SK-N-SH (cell line): ENCODE measurements at regions not wholly inside any gene's neighbourhood (a gene's known extent, or its start where the extent isn't known, plus 50 kb on each side); places are given as distances from the start of the nearest gene placed in this dataset.

ENCODE experiments used
- CTCF ChIA-PET: fragments of 300-600, 350-600 bp; formaldehyde crosslinking; extraction: SDS; loops from one replicate; lab custom pipeline; 2021; lab: Yijun Ruan, JAX
- POLR2A ChIA-PET: fragments of 350-600 bp; sonication (Branson Sonifier 250); formaldehyde crosslinking; extraction: SDS; loops from one replicate; lab custom pipeline; 2020; ENCODE audit warnings: antibody characterized with exemption, inconsistent platforms; lab: Yijun Ruan, JAX
- DNase-seq: peaks from one replicate; pipeline ENCODE4 v3.0.0; 2012
- H2AFZ ChIP-seq: fragments of 200-600 bp; sonication (generic); 2 replicates; pipeline ENCODE4 v1.8.1; 2016; ENCODE audit warnings: antibody characterized with exemption, mild to moderate bottlenecking, low read depth
- H3F3A ChIP-seq: fragments of 200-600 bp; sonication (generic); replicated peaks from 2 replicates; pipeline ENCODE3; 2016; ENCODE audit warnings: antibody characterized with exemption, mild to moderate bottlenecking; ENCODE audit not compliant: insufficient read depth
- H3K27ac ChIP-seq, 2 experiments: fragments of 200-500 bp in 1 of 2; fragments of 200-600 bp in 1 of 2; sonication (Bioruptor generic) in 1 of 2; sonication (generic), shearing (Covaris generic) in 1 of 2; 2 replicates each; pipeline versions ENCODE4 v1.5.1 to v1.6.1; 2014 to 2016; ENCODE audit warnings: low read depth in 2 of 2, inconsistent platforms in 1 of 2, low read length in 1 of 2, mild to moderate bottlenecking in 1 of 2, mixed read lengths in 1 of 2
- H3K27me3 ChIP-seq: fragments of 200-600 bp; sonication (generic), shearing (Covaris generic); 2 replicates; pipeline ENCODE4 v1.6.1; 2016; ENCODE audit warnings: mixed run types; ENCODE audit not compliant: insufficient read depth
- H3K36me3 ChIP-seq, 2 experiments: fragments of 200-500 bp in 1 of 2; fragments of 200-600 bp in 1 of 2; sonication (Bioruptor generic) in 1 of 2; sonication (generic) in 1 of 2; replicated peaks in 1 of 2; 2 replicates each; pipeline versions ENCODE3 to v1.5.1; 2014 to 2016; ENCODE audit warnings: low read length in 1 of 2, mild to moderate bottlenecking in 1 of 2; ENCODE audit not compliant: insufficient read depth in 2 of 2, control insufficient read depth in 1 of 2
- H3K4me1 ChIP-seq, 2 experiments: fragments of 200-500 bp in 1 of 2; fragments of 200-600 bp in 1 of 2; sonication (Bioruptor generic) in 1 of 2; sonication (generic), shearing (Covaris generic) in 1 of 2; 2 replicates each; pipeline versions ENCODE4 v1.5.1 to v1.6.1; 2014 to 2016; ENCODE audit warnings: low read depth in 1 of 2, low read length in 1 of 2, mixed run types in 1 of 2; ENCODE audit not compliant: insufficient read depth in 2 of 2, control insufficient read depth in 1 of 2
- H3K4me2 ChIP-seq: fragments of 200-600 bp; sonication (generic), shearing (Covaris generic); 2 replicates; pipeline ENCODE4 v1.6.1; 2017; ENCODE audit warnings: mixed run types
- H3K4me3 ChIP-seq, 2 experiments: fragments of 200-500 bp in 1 of 2; fragments of 200-600 bp in 1 of 2; sonication (Bioruptor generic) in 1 of 2; sonication (generic), shearing (Covaris generic) in 1 of 2; 2 replicates each; pipeline versions ENCODE4 v1.5.1 to v1.8.1; 2014 to 2016; ENCODE audit warnings: low read depth in 2 of 2, inconsistent platforms in 1 of 2, low read length in 1 of 2, mild to moderate bottlenecking in 1 of 2, mixed read lengths in 1 of 2, moderate library complexity in 1 of 2
- H3K79me2 ChIP-seq: fragments of 200-600 bp; sonication (generic); 2 replicates; pipeline ENCODE4 v1.8.1; 2017; ENCODE audit warnings: mild to moderate bottlenecking; ENCODE audit not compliant: insufficient read depth
- H3K9ac ChIP-seq: fragments of 200-600 bp; sonication (generic); 2 replicates; pipeline ENCODE4 v1.6.1; 2017; ENCODE audit warnings: mixed run types
- H3K9me2 ChIP-seq: fragments of 200-600 bp; sonication (generic); 2 replicates; pipeline ENCODE4 v1.6.1; 2017; ENCODE audit warnings: mixed run types
- H3K9me3 ChIP-seq: fragments of 200-600 bp; sonication (generic); 2 replicates; pipeline ENCODE4 v1.6.1; 2017; ENCODE audit warnings: mixed run types, mild to moderate bottlenecking, moderate library complexity
- H4K20me1 ChIP-seq: fragments of 200-600 bp; sonication (generic); 2 replicates; pipeline ENCODE4 v1.6.1; 2017; ENCODE audit warnings: mild to moderate bottlenecking, mixed run types; ENCODE audit not compliant: insufficient read depth
- CHD2 ChIP-seq: fragments of 150-350 bp; IDR thresholded peaks from 2 replicates; pipeline ENCODE4 v1.6.1; 2018; ENCODE audit warnings: low read length; ENCODE audit not compliant: partially characterized antibody
- ELF1 ChIP-seq: IDR thresholded peaks from 2 replicates; pipeline ENCODE4 v1.4.0; 2012
- EZH2phosphoT487 ChIP-seq: fragments of 200-600 bp; sonication (generic); IDR thresholded peaks from 2 replicates; pipeline ENCODE4 v1.6.1; 2017; ENCODE audit warnings: low read depth, mixed run types, mild to moderate bottlenecking, antibody characterized with exemption, moderate library complexity, borderline replicate concordance
- FOXJ3 ChIP-seq: sonication (generic); formaldehyde crosslinking; IDR thresholded peaks from 2 replicates; pipeline ENCODE4 v1.5.1; 2020; ENCODE audit warnings: mild to moderate bottlenecking, missing genetic modification reagents
- GATA2 ChIP-seq: sonication (generic); formaldehyde crosslinking; IDR thresholded peaks from 2 replicates; pipeline ENCODE4 v1.5.0; 2020; ENCODE audit warnings: mild to moderate bottlenecking, missing genetic modification reagents
- MAX ChIP-seq: IDR thresholded peaks from 2 replicates; pipeline ENCODE4 v1.4.0; 2012; ENCODE audit warnings: low read depth
- MXI1 ChIP-seq: IDR thresholded peaks from 2 replicates; pipeline ENCODE4 v1.6.1; 2012; ENCODE audit warnings: mild to moderate bottlenecking, low read depth, low read length, improper control_type of control experiment
- REST ChIP-seq: IDR thresholded peaks from 2 replicates; pipeline ENCODE4 v1.6.1; 2012; ENCODE audit warnings: mild to moderate bottlenecking, low read depth, low read length, moderate library complexity
- RFX5 ChIP-seq: IDR thresholded peaks from 2 replicates; pipeline ENCODE4 v1.6.1; 2012; ENCODE audit warnings: mild to moderate bottlenecking, improper control_type of control experiment, low read length
- RXRA ChIP-seq: IDR thresholded peaks from 2 replicates; pipeline ENCODE4 v1.4.0; 2012; ENCODE audit warnings: low read depth, mild to moderate bottlenecking, borderline replicate concordance
- SIN3A ChIP-seq: IDR thresholded peaks from 2 replicates; pipeline ENCODE4 v1.6.1; 2012; ENCODE audit warnings: low read depth, mild to moderate bottlenecking, low read length, moderate library complexity, borderline replicate concordance
- TAF1 ChIP-seq: IDR thresholded peaks from 2 replicates; pipeline ENCODE4 v1.6.1; 2012; ENCODE audit warnings: low read depth, mild to moderate bottlenecking, low read length, moderate library complexity, borderline replicate concordance
- TCF12 ChIP-seq: IDR thresholded peaks from 2 replicates; pipeline ENCODE4 v1.4.0; 2012
- USF1 ChIP-seq: IDR thresholded peaks from 2 replicates; pipeline ENCODE4 v1.4.0; 2012; ENCODE audit warnings: low read depth, borderline replicate concordance
- USF2 ChIP-seq: fragments of 150-350 bp; IDR thresholded peaks from 2 replicates; pipeline ENCODE4 v1.6.1; 2017; ENCODE audit warnings: antibody characterized with exemption, low read length, low read depth, borderline replicate concordance
- YY1 ChIP-seq: IDR thresholded peaks from 2 replicates; pipeline ENCODE4 v1.4.0; 2012; ENCODE audit warnings: low read depth, mild to moderate bottlenecking
- ZBTB33 ChIP-seq: IDR thresholded peaks from 2 replicates; pipeline ENCODE4 v1.4.0; 2012; ENCODE audit warnings: low read depth, borderline replicate concordance
- WGBS: methylation state at CpG from one replicate; pipeline ENCODE4 v1.1.6; 2017; ENCODE audit warnings: low lambda C conversion rate; 5-methylcytosine and 5-hydroxymethylcytosine counted together

DNA sequence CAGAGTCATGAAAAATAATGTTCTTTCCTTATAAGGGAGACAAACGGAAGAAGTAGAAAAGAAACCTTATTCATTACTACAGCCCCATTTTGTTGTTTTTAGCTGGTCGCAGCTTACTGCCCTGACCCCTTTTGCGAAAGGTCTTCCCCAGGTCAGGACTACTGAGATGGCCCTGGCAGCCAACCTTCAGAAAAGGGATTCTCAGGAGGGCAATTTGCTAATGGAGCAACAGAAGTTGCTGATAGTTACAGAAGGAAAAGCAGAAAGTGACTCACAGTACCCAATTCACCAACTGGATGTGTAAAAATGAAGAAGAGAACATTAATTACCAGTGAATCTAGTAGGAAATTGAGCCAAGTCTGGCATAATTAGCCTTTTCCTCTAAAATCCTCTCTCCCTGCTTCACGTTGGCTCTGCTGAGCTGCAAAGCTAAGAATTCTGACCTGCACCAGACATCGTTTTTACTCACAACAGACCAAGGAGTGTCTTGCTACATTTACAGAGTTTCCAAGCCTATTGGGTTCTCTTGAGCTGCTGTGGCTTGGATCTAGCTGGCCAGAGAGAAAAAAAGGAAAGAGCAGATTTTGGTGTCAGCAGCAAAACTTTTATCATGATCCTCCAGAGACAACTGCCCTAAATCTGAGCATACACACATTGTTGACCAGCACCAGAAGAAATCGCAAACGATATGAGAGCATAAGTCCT lies 499.9 kb upstream of the FZD8 start:
- no peak overlapping the region for H3K9ac ChIP-seq
- H3K79me2 ChIP-seq, result no peaks in the 10 kb centered on the region
- H3K9me2 ChIP-seq, result no peaks in the 10 kb centered on the region
- H3K4me1 ChIP-seq, result no peaks in the 10 kb centered on the region; a peak in 1 of 4 replicates
- H3K9me3 ChIP-seq, result no peaks in the 10 kb centered on the region
- TF ChIP-seq FOXJ3 (no peak), GATA2 (no peak), CHD2 (no peak), MAX (no peak), RXRA (no peak), USF1 (no peak), TAF1 (no peak), SIN3A (no peak)
- TF ChIP-seq, all 33 proteins: peak for 0
- WGBS, result 85% methylated on average over 7 of the region's 7 CpGs
- no peak overlapping the region for H3K4me2 ChIP-seq
- CTCF ChIA-PET, result interaction anchor here (1.4 kb wide), 1 partner anchor 10 kb away, joined by 3 read pairs; no protein-coding TSS in a partner anchor
- H3K27me3 ChIP-seq, result no peaks in the 10 kb centered on the region
- H3F3A ChIP-seq, result no peaks in the 10 kb centered on the region
- H3K36me3 ChIP-seq, result no peaks in the 10 kb centered on the region
- H3K4me3 ChIP-seq, result no peak overlapping the region
- POLR2A ChIA-PET, result no interaction called here
- no peak overlapping the region for H2AFZ ChIP-seq
- DNase-seq, result no peak
- no peak overlapping the region for H3K27ac ChIP-seq
- no peaks in the 10 kb centered on the region for H4K20me1 ChIP-seq

- H3K27me3 ChIP-seq, result no peaks in the 10 kb centered on the region
- no peaks in the 10 kb centered on the region for H3F3A ChIP-seq
- H3K9me3 ChIP-seq, result no peaks in the 10 kb centered on the region
- no peaks in the 10 kb centered on the region for H3K4me1 ChIP-seq
- no peak overlapping the region for H3K9ac ChIP-seq
- POLR2A ChIA-PET, result no interaction called here
- WGBS, result 84% methylated on average over 4 of the region's 4 CpGs
- CTCF ChIA-PET, result no interaction called here
- no peak overlapping the region for H3K27ac ChIP-seq
- no peak for DNase-seq
- H3K79me2 ChIP-seq, result no peaks in the 10 kb centered on the region
- no peak overlapping the region for H3K4me3 ChIP-seq
- no peaks in the 10 kb centered on the region for H3K36me3 ChIP-seq
- H2AFZ ChIP-seq, result no peak overlapping the region
- H4K20me1 ChIP-seq, result no peaks in the 10 kb centered on the region
- no peaks in the 10 kb centered on the region for H3K9me2 ChIP-seq
- no peak overlapping the region for H3K4me2 ChIP-seq
- TF ChIP-seq USF1 (no peak), GATA2 (no peak), USF2 (no peak), EZH2phosphoT487 (no peak), ZBTB33 (no peak), MXI1 (no peak), TCF12 (no peak), YY1 (no peak), RFX5 (no peak), ELF1 (no peak), REST (no peak)
Observed at GRCh38 chr10:36129051-36129450, 487.0 kb upstream of the FZD8 start.
